NCI-H128 (cell line): ENCODE measurements at regions not wholly inside any gene's neighbourhood (a gene's known extent, or its start where the extent isn't known, plus 50 kb on each side); places are given as distances from the start of the nearest gene placed in this dataset.
"Not testable (repeated sequence)": the region's sequence is repeated elsewhere in the genome, so short reads cannot be mapped to it uniquely, and the experiment has no call there.

Experiments
- DNase-seq: peaks from one replicate; lab custom pipeline; 2025; ENCODE audit not compliant: unreplicated experiment; lab: John Stamatoyannopoulos, UW

GRCh38 chr6:140790109-140790508, 1342.6 kb upstream of the GJE1 start:
- no peak for DNase-seq

GRCh38 chr6:140789466-140789865, 1343.3 kb upstream of the GJE1 start:
- no peak for DNase-seq

GRCh38 chr6:140785926-140786325, 1346.8 kb upstream of the GJE1 start:
- no peak for DNase-seq

- no peak for DNase-seq
These were observed 1348.2 kb upstream of the GJE1 start for GRCh38 chr6:140784573-140784972.

GRCh38 chr6:140783504-140783903, 1349.2 kb upstream of the GJE1 start:
- not testable (repeated sequence) for DNase-seq

GRCh38 chr6:140782941-140783340, 1349.8 kb upstream of the GJE1 start:
- no peak for DNase-seq

GRCh38 chr6:140779991-140780596, 1352.6 kb upstream of the GJE1 start:
- DNase-seq = no peak

- DNase-seq = no peak
These were observed 1353.4 kb upstream of the GJE1 start for GRCh38 chr6:140779341-140779740.

GRCh38 chr6:140777780-140778179, 1354.9 kb upstream of the GJE1 start:
- DNase-seq = no peak

GRCh38 chr6:140775061-140775460, 1357.7 kb upstream of the GJE1 start:
- DNase-seq = no peak

- DNase-seq = no peak
These were observed 1358.6 kb upstream of the GJE1 start for GRCh38 chr6:140774080-140774505.

GRCh38 chr6:140773276-140773675, 1359.4 kb upstream of the GJE1 start:
- no peak for DNase-seq

GRCh38 chr6:140772576-140772975, 1360.1 kb upstream of the GJE1 start:
- DNase-seq = no peak

- no peak for DNase-seq
These were observed 1364.6 kb upstream of the GJE1 start for GRCh38 chr6:140768133-140768532.

GRCh38 chr6:140766999-140767398, 1365.7 kb upstream of the GJE1 start:
- DNase-seq = no peak

GRCh38 chr6:140758169-140758877, 1374.4 kb upstream of the GJE1 start:
- DNase-seq = no peak

- DNase-seq = no peak
These were observed 1377.8 kb upstream of the CITED2 start for GRCh38 chr6:140752234-140752633.

- DNase-seq = no peak
These were observed 1372.7 kb upstream of the CITED2 start for GRCh38 chr6:140747114-140747513.

GRCh38 chr6:140744659-140745320, 1370.3 kb upstream of the CITED2 start:
- DNase-seq = no peak

- DNase-seq = peak; percentile 15
These were observed 1361.8 kb upstream of the CITED2 start for GRCh38 chr6:140736231-140736630.

GRCh38 chr6:140732991-140733390, 1358.5 kb upstream of the CITED2 start:
- no peak for DNase-seq

- no peak for DNase-seq
These were observed 1357.7 kb upstream of the CITED2 start for GRCh38 chr6:140732155-140732554.
